Large intestine (tissue), 3 donors: ENCODE measurements at regions not wholly inside any gene's neighbourhood (a gene's known extent, or its start where the extent isn't known, plus 50 kb on each side); places are given as distances from the start of the nearest gene placed in this dataset.

Experiments used
- DNase-seq, 2 donors: peaks; one replicate each; pipeline versions ENCODE4 v3.0.0 to v3.0.0-alpha.2; 2013
- H3K27ac ChIP-seq: one replicate; pipeline ENCODE4 v1.5.1; 2013; ENCODE audit warnings: low read length
- H3K27me3 ChIP-seq: 2 replicates; pipeline ENCODE4 v1.6.1; 2013; ENCODE audit warnings: low read length; ENCODE audit not compliant: control insufficient read depth, insufficient read depth
- H3K36me3 ChIP-seq: 2 replicates; pipeline ENCODE4 v1.6.1; 2013; ENCODE audit warnings: low read length; ENCODE audit not compliant: control insufficient read depth, insufficient read depth
- H3K4me1 ChIP-seq: one replicate; pipeline ENCODE4 v1.6.1; 2013; ENCODE audit warnings: low read length; ENCODE audit not compliant: control insufficient read depth, insufficient read depth
- H3K4me3 ChIP-seq: one replicate; pipeline ENCODE4 v1.5.1; 2013; ENCODE audit warnings: low read length
- H3K9me3 ChIP-seq: one replicate; pipeline ENCODE4 v1.6.1; 2013; ENCODE audit warnings: mild to moderate bottlenecking, low read depth, low read length, moderate library complexity; ENCODE audit not compliant: control insufficient read depth
- WGBS: methylation state at CpG from one replicate; pipeline ENCODE4 v1.1.5; 2013; ENCODE audit warnings: low lambda C conversion rate; ENCODE audit not compliant: insufficient coverage; 5-methylcytosine and 5-hydroxymethylcytosine counted together

DNA sequence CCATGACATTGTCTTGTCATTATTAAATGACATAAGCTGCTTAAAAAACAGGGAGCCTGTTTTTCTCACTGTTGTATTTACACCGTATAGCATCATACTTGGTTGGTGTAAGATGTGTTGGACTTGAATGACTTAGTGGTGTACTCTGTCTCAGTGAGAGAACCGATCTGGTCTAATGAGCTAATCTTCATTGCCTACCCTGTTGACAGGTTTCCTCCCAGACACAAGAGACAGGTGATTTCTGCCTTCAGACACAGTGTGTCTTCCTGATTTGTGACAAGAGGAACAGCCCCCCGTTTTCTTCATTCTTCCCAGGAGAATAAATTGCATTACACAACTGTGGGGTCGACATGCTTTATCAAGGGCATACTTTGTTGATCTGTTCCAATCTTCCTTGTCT lies 137.2 kb upstream of the ID4 start:
- H3K4me1 ChIP-seq: no peaks in the 10 kb centered on the region
- WGBS: 43% methylated on average over 1 of the region's 4 CpGs

DNA sequence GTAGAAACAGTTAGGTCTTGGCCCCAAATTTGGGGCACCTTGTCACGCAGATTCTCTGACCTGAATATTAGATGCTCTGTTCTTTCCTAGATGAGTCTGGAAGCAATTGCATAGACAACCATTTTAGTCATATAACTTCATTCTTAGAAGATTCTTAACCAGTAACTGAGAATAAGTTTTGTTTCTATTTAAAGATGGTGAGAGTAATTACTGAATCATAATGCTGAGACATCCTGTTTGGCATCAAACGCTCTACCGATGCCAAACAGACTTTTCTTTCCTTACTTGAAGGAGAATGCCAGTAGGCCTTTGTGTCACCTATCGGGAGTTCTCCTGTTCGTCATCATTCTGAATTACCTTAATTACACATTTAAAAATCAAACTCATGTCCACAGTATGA lies 131.6 kb upstream of the ID4 start:
- no peaks in the 10 kb centered on the region for H3K36me3 ChIP-seq
- DNase-seq: no peak
- 100% methylated on average over 2 of the region's 5 CpGs for WGBS

More for the DNA sequence above, 137.2 kb upstream of the ID4 start:
- no peaks in the 10 kb centered on the region for H3K9me3 ChIP-seq
- H3K27me3 ChIP-seq: no peaks in the 10 kb centered on the region
- DNase-seq: no peak
- H3K4me3 ChIP-seq: no peak overlapping the region
- no peak overlapping the region for H3K27ac ChIP-seq
- H3K36me3 ChIP-seq: no peaks in the 10 kb centered on the region

GRCh38 chr6:19712012-19712688 lies 125.0 kb upstream of the ID4 start:
- H3K9me3 ChIP-seq: no peaks in the 10 kb centered on the region
- H3K36me3 ChIP-seq: no peaks in the 10 kb centered on the region
- no peaks in the 10 kb centered on the region for H3K4me1 ChIP-seq
- no peak overlapping the region for H3K4me3 ChIP-seq
- H3K27ac ChIP-seq: no peak overlapping the region
- H3K27me3 ChIP-seq: no peaks in the 10 kb centered on the region
- 100% methylated on average over 1 of the region's 4 CpGs for WGBS
- no peak for DNase-seq

More for the DNA sequence above, 131.6 kb upstream of the ID4 start:
- H3K4me1 ChIP-seq: no peaks in the 10 kb centered on the region
- H3K27ac ChIP-seq: no peak overlapping the region
- H3K9me3 ChIP-seq: no peaks in the 10 kb centered on the region
- H3K27me3 ChIP-seq: no peaks in the 10 kb centered on the region
- H3K4me3 ChIP-seq: no peak overlapping the region

DNA sequence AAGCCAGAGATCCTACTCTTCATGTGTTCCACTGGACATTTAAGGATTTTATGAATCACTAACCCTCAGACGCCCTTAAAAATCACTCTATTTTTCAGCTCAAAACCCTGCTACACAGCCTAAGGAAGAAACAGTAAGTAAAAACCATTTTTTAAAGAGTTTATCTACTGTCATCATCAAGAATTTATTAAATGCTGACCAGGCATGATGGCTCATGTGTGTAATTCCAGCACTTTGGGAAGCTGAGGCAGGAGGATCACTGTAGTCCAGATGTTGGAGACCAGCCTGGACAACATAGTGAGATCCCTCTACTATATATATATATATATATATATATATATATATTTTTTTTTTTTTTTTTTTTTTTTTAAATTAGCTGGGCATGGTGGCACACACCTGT lies 124.2 kb upstream of the ID4 start:
- H3K4me3 ChIP-seq: no peak overlapping the region
- H3K36me3 ChIP-seq: no peaks in the 10 kb centered on the region
- H3K4me1 ChIP-seq: no peaks in the 10 kb centered on the region
- no peaks in the 10 kb centered on the region for H3K9me3 ChIP-seq
- no peak for DNase-seq
- no peaks in the 10 kb centered on the region for H3K27me3 ChIP-seq
- no peak overlapping the region for H3K27ac ChIP-seq
- no CpG with 5 or more reads among the region's 1 CpG for WGBS

- Histone ChIP-seq H3K9me3 (no peaks in the 10 kb centered on the region), H3K4me1 (no peaks in the 10 kb centered on the region), H3K4me3 (no peak overlapping the region), H3K36me3 (no peaks in the 10 kb centered on the region), H3K27ac (no peak overlapping the region), H3K27me3 (no peaks in the 10 kb centered on the region)
- 90% methylated on average over 2 of the region's 4 CpGs for WGBS
- no peak for DNase-seq
Observed at GRCh38 chr6:19713411-19713810, 123.8 kb upstream of the ID4 start.

DNA sequence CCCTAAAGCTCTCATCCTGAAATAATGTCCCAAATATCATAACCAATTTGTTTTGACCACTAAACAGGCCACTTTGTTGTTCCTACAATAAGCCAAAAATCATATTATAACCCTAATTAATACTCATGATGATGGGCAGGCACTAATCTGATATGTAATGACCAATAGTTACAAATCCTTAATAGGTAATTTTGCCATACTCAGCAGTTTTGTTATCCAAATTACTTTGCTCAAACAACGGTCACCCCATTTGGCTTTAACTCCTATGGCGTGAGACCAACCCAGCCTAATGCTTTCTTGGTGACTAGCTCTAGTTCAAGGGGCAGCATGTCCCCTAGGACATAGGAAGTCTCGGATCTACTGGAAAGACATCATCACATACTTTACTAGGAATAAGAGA lies 123.2 kb upstream of the ID4 start:
- Histone ChIP-seq H3K9me3 (no peaks in the 10 kb centered on the region), H3K27ac (no peak overlapping the region), H3K4me1 (no peaks in the 10 kb centered on the region), H3K4me3 (no peak overlapping the region), H3K27me3 (no peaks in the 10 kb centered on the region), H3K36me3 (no peaks in the 10 kb centered on the region)
- no peak for DNase-seq
- no CpG with 5 or more reads among the region's 3 CpGs for WGBS

GRCh38 chr6:19714434-19715166 lies 122.6 kb upstream of the ID4 start:
- Histone ChIP-seq H3K27ac (no peak overlapping the region), H3K4me3 (no peak overlapping the region), H3K27me3 (no peaks in the 10 kb centered on the region), H3K36me3 (no peaks in the 10 kb centered on the region), H3K4me1 (no peaks in the 10 kb centered on the region), H3K9me3 (no peaks in the 10 kb centered on the region)
- no peak for DNase-seq
- no CpG with 5 or more reads among the region's 5 CpGs for WGBS

DNA sequence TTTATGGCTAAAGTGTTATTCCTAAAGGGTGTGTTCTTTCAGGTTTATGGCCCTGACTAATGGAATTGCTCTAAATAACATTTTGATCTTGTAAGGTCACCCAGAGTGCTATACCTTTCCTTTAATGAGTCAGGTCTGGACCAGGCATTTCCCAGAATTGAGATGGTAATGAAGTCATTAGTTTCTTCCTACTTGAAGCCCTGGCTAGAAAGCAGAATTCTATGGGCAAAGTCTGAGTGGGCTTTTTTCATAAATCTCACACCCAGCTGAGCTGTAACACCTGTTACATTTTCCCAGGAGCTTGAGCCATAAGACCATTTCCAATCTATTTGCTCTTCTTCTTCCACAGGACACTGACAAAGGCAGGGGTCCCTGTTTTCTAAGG lies 122.0 kb upstream of the ID4 start:
- peaks cover 2% of the 10 kb centered on the region for H3K27me3 ChIP-seq
- no peaks in the 10 kb centered on the region for H3K4me1 ChIP-seq
- DNase-seq: no peak
- H3K27ac ChIP-seq: no peak overlapping the region
- no peak overlapping the region for H3K4me3 ChIP-seq
- H3K9me3 ChIP-seq: no peaks in the 10 kb centered on the region
- H3K36me3 ChIP-seq: no peaks in the 10 kb centered on the region

- DNase-seq: no peak
- peaks cover 2% of the 10 kb centered on the region for H3K27me3 ChIP-seq
- H3K4me3 ChIP-seq: no peak overlapping the region
- no peaks in the 10 kb centered on the region for H3K9me3 ChIP-seq
- no peak overlapping the region for H3K27ac ChIP-seq
- no peaks in the 10 kb centered on the region for H3K4me1 ChIP-seq
- no peaks in the 10 kb centered on the region for H3K36me3 ChIP-seq
- WGBS: no CpG with 5 or more reads among the region's 11 CpGs
Observed at GRCh38 chr6:19719691-19720128, 117.5 kb upstream of the ID4 start.

DNA sequence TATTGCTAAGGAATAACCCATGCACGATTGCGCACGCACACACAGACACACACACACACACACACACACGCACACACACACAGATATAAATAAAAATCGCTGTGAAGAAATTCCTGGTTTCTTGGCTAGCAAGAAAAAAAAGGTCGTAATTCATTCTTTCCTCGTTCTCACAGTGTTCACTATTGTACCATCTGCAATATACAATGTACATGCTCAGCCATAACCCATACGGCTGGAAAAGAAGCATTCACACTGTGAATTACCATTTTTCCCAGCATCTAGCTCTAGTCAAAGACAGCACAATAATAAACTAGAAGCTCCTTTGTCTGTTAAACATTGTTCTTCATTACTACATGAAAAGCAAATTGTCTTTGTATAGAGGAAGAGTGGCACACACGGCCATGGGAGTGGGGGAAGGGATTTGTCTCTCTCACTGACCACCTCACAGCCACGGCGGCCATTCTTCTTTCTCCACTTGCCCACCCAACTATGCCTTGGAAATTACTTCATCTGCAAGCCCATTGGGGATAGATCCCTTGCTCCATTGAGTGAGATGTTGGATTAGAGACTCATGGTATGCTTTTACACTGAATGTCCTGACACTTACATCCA lies 115.3 kb upstream of the ID4 start:
- H3K4me3 ChIP-seq: no peak overlapping the region
- WGBS: no CpG with 5 or more reads among the region's 11 CpGs

More for the DNA sequence above, 115.3 kb upstream of the ID4 start:
- no peak for DNase-seq
- Histone ChIP-seq H3K9me3 (no peaks in the 10 kb centered on the region), H3K36me3 (no peaks in the 10 kb centered on the region), H3K27ac (no peak overlapping the region), H3K27me3 (peaks cover 2% of the 10 kb centered on the region), H3K4me1 (no peaks in the 10 kb centered on the region)
